AG04450 (cell line): ENCODE measurements at regions not wholly inside any gene's neighbourhood (a gene's known extent, or its start where the extent isn't known, plus 50 kb on each side); places are given as distances from the start of the nearest gene placed in this dataset.

Experiments
- CTCF ChIA-PET: fragments of 300-600, 350-600 bp; formaldehyde crosslinking; extraction: SDS; loops from one replicate; lab custom pipeline; 2022; ENCODE audit warnings: antibody characterized with exemption, inconsistent platforms; lab: Charles Lee
- POLR2A ChIA-PET: fragments of 350-600 bp; formaldehyde crosslinking; extraction: SDS; loops from one replicate; lab custom pipeline; 2021; ENCODE audit warnings: antibody characterized with exemption, inconsistent platforms; lab: Yijun Ruan, JAX
- DNase-seq: peaks from one replicate; pipeline ENCODE4 v3.0.0-alpha.2; 2011; ENCODE audit warnings: low read depth, low spot score
- H3K27ac ChIP-seq: one replicate; pipeline ENCODE4 v1.5.1; 2012; ENCODE audit warnings: low read depth, low read length, control low read depth
- H3K27me3 ChIP-seq: one replicate; pipeline ENCODE4 v1.6.0; 2012; ENCODE audit warnings: low read length; ENCODE audit not compliant: control insufficient read depth, insufficient read depth
- H3K4me3 ChIP-seq: 2 replicates; pipeline ENCODE4 v1.5.1; 2011; ENCODE audit warnings: mild to moderate bottlenecking, low read depth, low read length, control low read depth
- H3K9me3 ChIP-seq: 2 replicates; pipeline ENCODE4 v1.5.1; 2012; ENCODE audit warnings: low read length; ENCODE audit not compliant: control insufficient read depth, insufficient read depth
- TF ChIP-seq, protein P1 (sequence below): IDR thresholded peaks from 2 replicates; pipeline ENCODE4 v1.5.1; 2011; ENCODE audit warnings: low read depth, low read length, control low read depth, inconsistent platforms

DNA sequence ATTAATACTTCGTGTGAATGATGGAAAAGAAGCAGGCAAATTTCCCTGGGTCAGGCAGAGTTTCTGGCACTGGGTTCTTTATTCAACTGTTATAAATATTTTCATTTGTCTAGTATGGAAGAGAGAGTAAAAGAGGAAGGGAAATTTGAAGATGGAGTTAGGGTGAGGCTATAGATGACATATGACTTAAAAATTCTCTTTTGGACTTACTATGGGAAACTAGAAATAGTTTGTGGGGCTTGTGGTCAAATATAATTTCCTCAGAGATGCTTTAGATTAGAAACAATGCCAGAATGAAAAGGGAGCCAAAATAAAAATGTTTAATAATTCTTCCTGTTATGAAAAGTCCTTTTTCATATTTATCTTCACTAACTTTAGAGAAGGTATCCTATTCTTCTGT is 103.2 kb downstream of the GC start:
- ChIA-PET POLR2A (no interaction called here), CTCF (no interaction called here)
- H3K9me3 ChIP-seq = no peaks in the 10 kb centered on the region
- H3K27me3 ChIP-seq = no peaks in the 10 kb centered on the region
- no peak overlapping the region for H3K27ac ChIP-seq
- TF ChIP-seq, protein P1, sequence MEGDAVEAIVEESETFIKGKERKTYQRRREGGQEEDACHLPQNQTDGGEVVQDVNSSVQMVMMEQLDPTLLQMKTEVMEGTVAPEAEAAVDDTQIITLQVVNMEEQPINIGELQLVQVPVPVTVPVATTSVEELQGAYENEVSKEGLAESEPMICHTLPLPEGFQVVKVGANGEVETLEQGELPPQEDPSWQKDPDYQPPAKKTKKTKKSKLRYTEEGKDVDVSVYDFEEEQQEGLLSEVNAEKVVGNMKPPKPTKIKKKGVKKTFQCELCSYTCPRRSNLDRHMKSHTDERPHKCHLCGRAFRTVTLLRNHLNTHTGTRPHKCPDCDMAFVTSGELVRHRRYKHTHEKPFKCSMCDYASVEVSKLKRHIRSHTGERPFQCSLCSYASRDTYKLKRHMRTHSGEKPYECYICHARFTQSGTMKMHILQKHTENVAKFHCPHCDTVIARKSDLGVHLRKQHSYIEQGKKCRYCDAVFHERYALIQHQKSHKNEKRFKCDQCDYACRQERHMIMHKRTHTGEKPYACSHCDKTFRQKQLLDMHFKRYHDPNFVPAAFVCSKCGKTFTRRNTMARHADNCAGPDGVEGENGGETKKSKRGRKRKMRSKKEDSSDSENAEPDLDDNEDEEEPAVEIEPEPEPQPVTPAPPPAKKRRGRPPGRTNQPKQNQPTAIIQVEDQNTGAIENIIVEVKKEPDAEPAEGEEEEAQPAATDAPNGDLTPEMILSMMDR = no peak
- no peak for DNase-seq
- H3K4me3 ChIP-seq = no peak overlapping the region

DNA sequence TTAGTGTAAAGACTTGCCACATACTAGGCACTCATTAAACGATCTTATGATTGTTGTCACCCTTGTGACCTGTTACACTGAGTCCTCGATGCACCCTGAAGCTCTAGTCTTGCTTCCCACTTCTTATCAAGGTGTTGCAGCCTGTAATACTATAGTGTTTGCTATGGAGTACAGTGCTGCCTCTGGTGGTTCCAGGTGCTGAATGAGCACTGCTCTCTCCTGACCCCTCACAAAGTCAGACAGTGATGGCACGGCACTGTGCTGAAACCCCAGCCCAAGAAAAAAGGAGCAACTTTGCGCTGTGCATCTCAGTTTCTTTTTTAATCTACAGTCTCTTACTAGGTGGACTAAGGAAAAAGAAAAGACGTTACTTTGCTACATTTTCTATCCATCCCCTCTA is 106.3 kb downstream of the GC start:
- POLR2A ChIA-PET = no interaction called here
- no peak overlapping the region for H3K27ac ChIP-seq
- H3K27me3 ChIP-seq = no peaks in the 10 kb centered on the region
- H3K4me3 ChIP-seq = no peak overlapping the region
- no peak for DNase-seq
- CTCF ChIA-PET = no interaction called here
- TF ChIP-seq, protein P1 = no peak
- no peaks in the 10 kb centered on the region for H3K9me3 ChIP-seq

DNA sequence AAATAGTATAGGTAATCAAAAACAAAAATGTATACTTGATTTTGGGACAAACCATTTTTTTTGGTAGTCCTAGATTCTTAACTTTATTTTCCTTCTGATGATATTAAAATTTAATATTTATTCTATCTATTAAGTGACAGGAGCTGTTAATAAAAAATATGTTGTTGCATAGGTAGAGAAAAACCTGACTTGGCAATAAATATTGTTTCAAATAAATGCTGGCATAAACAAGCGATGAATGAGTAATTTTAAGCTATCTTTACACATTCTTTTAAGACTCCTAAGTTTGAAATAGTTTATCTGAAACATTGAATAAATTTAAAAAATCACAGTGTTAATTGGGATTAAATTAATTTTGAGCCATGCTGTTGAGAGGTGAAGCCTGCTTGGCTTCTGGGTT is 114.6 kb downstream of the GC start:
- Histone ChIP-seq H3K27me3 (no peaks in the 10 kb centered on the region), H3K9me3 (no peaks in the 10 kb centered on the region), H3K4me3 (no peak overlapping the region), H3K27ac (no peak overlapping the region)
- no peak for DNase-seq
- ChIA-PET CTCF (no interaction called here), POLR2A (no interaction called here)
- TF ChIP-seq, protein P1 = no peak

DNA sequence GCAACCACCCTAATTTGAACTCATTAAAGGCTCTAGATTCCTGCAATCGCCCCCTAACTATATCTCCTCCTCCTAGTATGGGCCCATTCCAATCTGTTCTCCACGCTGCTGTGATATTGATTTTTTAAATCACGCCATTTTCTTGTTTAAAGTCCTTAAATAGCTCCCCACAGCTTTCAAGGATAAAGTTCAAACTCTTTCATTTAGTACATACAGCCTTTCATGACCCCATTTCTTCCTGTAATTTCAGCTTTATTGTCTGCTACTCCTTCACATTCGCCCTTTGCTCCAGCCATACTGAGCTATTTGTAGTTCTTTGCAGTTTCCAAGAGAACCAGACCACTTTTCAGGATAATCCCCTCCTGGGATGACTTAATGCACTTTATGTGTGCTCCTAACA is 118.5 kb downstream of the GC start:
- CTCF ChIA-PET = no interaction called here
- POLR2A ChIA-PET = no interaction called here

DNA sequence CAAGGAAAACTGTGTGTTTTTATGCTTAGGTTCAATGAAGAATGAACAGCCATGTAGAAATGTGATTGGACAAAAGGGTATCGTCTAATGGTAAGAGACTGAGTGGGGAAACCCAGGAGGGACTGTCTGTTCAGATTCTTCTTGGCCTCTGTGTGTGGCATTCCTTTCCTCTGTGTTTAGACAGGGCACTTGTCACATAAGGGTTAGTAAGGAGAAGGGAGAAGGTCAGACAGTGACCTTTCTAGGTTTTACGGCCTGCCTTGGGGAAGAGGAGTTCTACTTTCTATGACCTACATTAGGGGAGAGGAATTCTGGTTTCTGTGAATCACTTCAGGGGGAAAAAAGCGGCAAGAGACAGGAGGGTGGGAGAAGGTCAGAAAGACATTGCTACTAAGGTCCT is 119.5 kb downstream of the GC start:
- Histone ChIP-seq H3K4me3 (no peak overlapping the region), H3K27ac (no peak overlapping the region), H3K27me3 (no peaks in the 10 kb centered on the region), H3K9me3 (no peaks in the 10 kb centered on the region)
- ChIA-PET POLR2A (no interaction called here), CTCF (interaction anchor here (0.6 kb wide), 1 partner anchor 1160 kb away, joined by 3 read pairs; no protein-coding TSS in a partner anchor)
- no peak for DNase-seq
- TF ChIP-seq, protein P1 = no peak

More for the DNA sequence above, 118.5 kb downstream of the GC start:
- Histone ChIP-seq H3K4me3 (no peak overlapping the region), H3K27ac (no peak overlapping the region), H3K9me3 (no peaks in the 10 kb centered on the region), H3K27me3 (no peaks in the 10 kb centered on the region)
- no peak for DNase-seq
- TF ChIP-seq, protein P1 = no peak
